ENCODE measurements at regions not wholly inside any gene's neighbourhood (a gene's known extent, or its start where the extent isn't known, plus 50 kb on each side); places are given as distances from the start of the nearest gene placed in this dataset.

GRCh38 chr18:66264130-66264529, 339.8 kb downstream of the CDH19 start:
- no peak overlapping the region for H3K4me3 ChIP-seq
- intact Hi-C loops (cut with DNase I; ENCODE audit: low total_unique reads) = no loop called here
- no peak for DNase-seq
- peaks cover 0 to 21% (median 19%) of the 10 kb centered on the region in 8 donors for H3K9me3 ChIP-seq
- no peak overlapping the region for H3K27ac ChIP-seq
- no peak for TF ChIP-seq POLR2AphosphoS5 (IDR thresholded peaks at IDR 0.05)
- TF ChIP-seq POLR2A (IDR thresholded peaks at IDR 0.05) = no peak
- TF ChIP-seq CTCF (IDR thresholded peaks at IDR 0.05 in 8 of 11, conservative IDR thresholded peaks at IDR 0.05 in 3 of 11) = no peak
- H3K4me1 ChIP-seq = no peaks in the 10 kb centered on the region
- no peaks in the 10 kb centered on the region for H3K27me3 ChIP-seq (replicated peaks in 1 of 7)
- 63 to 85% (median 79%) methylated on average over 2 of the region's 2 CpGs for WGBS, 5 donors
- no peaks in the 10 kb centered on the region for H3K36me3 ChIP-seq

GRCh38 chr18:66254121-66254520, 349.8 kb downstream of the CDH19 start:
- Histone ChIP-seq H3K4me1 (no peaks in the 10 kb centered on the region), H3K36me3 (no peaks in the 10 kb centered on the region), H3K27me3 (replicated peaks in 1 of 7) (no peaks in the 10 kb centered on the region), H3K27ac (no peak overlapping the region), H3K9me3 (peaks cover 0 to 3% (median 0%) of the 10 kb centered on the region in 8 donors), H3K4me3 (no peak overlapping the region)
- DNase-seq = no peak
- TF ChIP-seq CTCF (IDR thresholded peaks at IDR 0.05 in 8 of 11, conservative IDR thresholded peaks at IDR 0.05 in 3 of 11) (no peak), POLR2A (IDR thresholded peaks at IDR 0.05) (no peak), POLR2AphosphoS5 (IDR thresholded peaks at IDR 0.05) (no peak)
- 92 to 95% (median 94%) methylated on average over 5 of the region's 5 CpGs for WGBS, 5 donors
- intact Hi-C loops (cut with DNase I; ENCODE audit: low total_unique reads) = no loop called here

- Histone ChIP-seq H3K27ac (no peak overlapping the region), H3K4me1 (no peaks in the 10 kb centered on the region), H3K4me3 (no peak overlapping the region), H3K9me3 (peaks cover 0 to 3% (median 0%) of the 10 kb centered on the region in 8 donors), H3K27me3 (replicated peaks in 1 of 7) (no peaks in the 10 kb centered on the region), H3K36me3 (no peaks in the 10 kb centered on the region)
- WGBS, 5 donors = 56 to 79% (median 61%) methylated on average over 1 of the region's 1 CpG
- TF ChIP-seq POLR2AphosphoS5 (IDR thresholded peaks at IDR 0.05) = no peak
- TF ChIP-seq CTCF (IDR thresholded peaks at IDR 0.05 in 8 of 11, conservative IDR thresholded peaks at IDR 0.05 in 3 of 11) = no peak
- TF ChIP-seq POLR2A (IDR thresholded peaks at IDR 0.05) = no peak
- intact Hi-C loops (cut with DNase I; ENCODE audit: low total_unique reads) = no loop called here
- DNase-seq = no peak
These were observed 351.2 kb downstream of the CDH19 start for GRCh38 chr18:66252703-66253102.

GRCh38 chr18:66235206-66235605, 368.7 kb downstream of the CDH19 start:
- Histone ChIP-seq H3K4me3 (no peak overlapping the region), H3K9me3 (peaks cover 0 to 4% (median 0%) of the 10 kb centered on the region in 8 donors), H3K36me3 (no peaks in the 10 kb centered on the region), H3K27ac (no peak overlapping the region), H3K4me1 (no peaks in the 10 kb centered on the region), H3K27me3 (replicated peaks in 1 of 7) (no peaks in the 10 kb centered on the region)
- 40 to 64% (median 50%) methylated on average over 2 of the region's 2 CpGs for WGBS, 5 donors
- intact Hi-C loops (cut with DNase I; ENCODE audit: low total_unique reads) = no loop called here
- no peak for DNase-seq
- TF ChIP-seq CTCF (IDR thresholded peaks at IDR 0.05 in 8 of 11, conservative IDR thresholded peaks at IDR 0.05 in 3 of 11) = no peak
- no peak for TF ChIP-seq POLR2AphosphoS5 (IDR thresholded peaks at IDR 0.05)
- TF ChIP-seq POLR2A (IDR thresholded peaks at IDR 0.05) = no peak
